ENCODE measurements at regions not wholly inside any gene's neighbourhood (a gene's known extent, or its start where the extent isn't known, plus 50 kb on each side); places are given as distances from the start of the nearest gene placed in this dataset.

GRCh38 chr6:165117806-165118205 is 191.6 kb downstream of the C6orf118 start (continued):
- TF ChIP-seq PPARA (CRISPR knock-in tag; IDR thresholded peaks at IDR 0.05; ENCODE audit: borderline replicate concordance) (no peak), CSRNP3 (CRISPR knock-in tag; IDR thresholded peaks at IDR 0.05) (no peak), ISL1 (CRISPR knock-in tag; IDR thresholded peaks at IDR 0.05) (no peak), OSR1 (CRISPR knock-in tag; IDR thresholded peaks at IDR 0.05) (no peak), TOX (CRISPR knock-in tag; IDR thresholded peaks at IDR 0.05; ENCODE audit: borderline replicate concordance) (no peak), ESRRG (CRISPR knock-in tag; IDR thresholded peaks at IDR 0.05) (no peak), BACH2 (CRISPR knock-in tag; IDR thresholded peaks at IDR 0.05; ENCODE audit: borderline replicate concordance) (no peak), GLIS3 (CRISPR knock-in tag; IDR thresholded peaks at IDR 0.05) (no peak), ZNF565 (CRISPR knock-in tag; conservative IDR thresholded peaks at IDR 0.05; ENCODE audit: low read depth) (no peak)

- ATAC-seq: no peak
- TF ChIP-seq CSRNP3 (CRISPR knock-in tag; IDR thresholded peaks at IDR 0.05) (no peak), ZNF70 (CRISPR knock-in tag; IDR thresholded peaks at IDR 0.05) (no peak), ZFP3 (CRISPR knock-in tag; IDR thresholded peaks at IDR 0.05) (no peak), POU6F1 (CRISPR knock-in tag; IDR thresholded peaks at IDR 0.05; ENCODE audit: borderline replicate concordance, low read depth) (no peak), CREB5 (CRISPR knock-in tag; IDR thresholded peaks at IDR 0.05; ENCODE audit: low read depth) (no peak), ZNF8 (CRISPR knock-in tag; IDR thresholded peaks at IDR 0.05) (no peak), CSDC2 (CRISPR knock-in tag; IDR thresholded peaks at IDR 0.05) (no peak), TCF4 (CRISPR knock-in tag; IDR thresholded peaks at IDR 0.05; ENCODE audit: borderline replicate concordance) (no peak), RARB (CRISPR knock-in tag; IDR thresholded peaks at IDR 0.05) (no peak)
These were observed 192.3 kb downstream of the C6orf118 start for GRCh38 chr6:165117121-165117520.

GRCh38 chr6:165110860-165111259 is 198.5 kb downstream of the C6orf118 start:
- no peak for TF ChIP-seq ARNTL (CRISPR knock-in tag; IDR thresholded peaks at IDR 0.05; ENCODE audit: borderline replicate concordance, low read depth)
- TF ChIP-seq CSRNP3 (CRISPR knock-in tag; IDR thresholded peaks at IDR 0.05): no peak
- TF ChIP-seq ZNF70 (CRISPR knock-in tag; IDR thresholded peaks at IDR 0.05): no peak
- no peak for TF ChIP-seq ZNF8 (CRISPR knock-in tag; IDR thresholded peaks at IDR 0.05)
- TF ChIP-seq ISL1 (CRISPR knock-in tag; IDR thresholded peaks at IDR 0.05): no peak
- no peak for TF ChIP-seq SNAI2 (CRISPR knock-in tag; IDR thresholded peaks at IDR 0.05)
- no peak for TF ChIP-seq ESRRG (CRISPR knock-in tag; IDR thresholded peaks at IDR 0.05)
- no peak for TF ChIP-seq CREB5 (CRISPR knock-in tag; IDR thresholded peaks at IDR 0.05; ENCODE audit: low read depth)
- no peak for TF ChIP-seq TCF4 (CRISPR knock-in tag; IDR thresholded peaks at IDR 0.05; ENCODE audit: borderline replicate concordance)
- TF ChIP-seq TOX (CRISPR knock-in tag; IDR thresholded peaks at IDR 0.05; ENCODE audit: borderline replicate concordance): no peak
- no peak for TF ChIP-seq ZC3H10 (CRISPR knock-in tag; IDR thresholded peaks at IDR 0.05)
- TF ChIP-seq PATZ1 (CRISPR knock-in tag; IDR thresholded peaks at IDR 0.05; ENCODE audit: borderline replicate concordance): no peak
- TF ChIP-seq ZFP3 (CRISPR knock-in tag; IDR thresholded peaks at IDR 0.05): no peak
- TF ChIP-seq RARB (CRISPR knock-in tag; IDR thresholded peaks at IDR 0.05): no peak
- TF ChIP-seq ZFP30 (CRISPR knock-in tag; IDR thresholded peaks at IDR 0.05): no peak
- no peak for TF ChIP-seq PPARA (CRISPR knock-in tag; IDR thresholded peaks at IDR 0.05; ENCODE audit: borderline replicate concordance)
- TF ChIP-seq BACH2 (CRISPR knock-in tag; IDR thresholded peaks at IDR 0.05; ENCODE audit: borderline replicate concordance): no peak
- no peak for TF ChIP-seq POU6F1 (CRISPR knock-in tag; IDR thresholded peaks at IDR 0.05; ENCODE audit: borderline replicate concordance, low read depth)
- TF ChIP-seq ZNF565 (CRISPR knock-in tag; conservative IDR thresholded peaks at IDR 0.05; ENCODE audit: low read depth): no peak
- TF ChIP-seq GLIS3 (CRISPR knock-in tag; IDR thresholded peaks at IDR 0.05): no peak
- no peak for ATAC-seq

Data from SK-N-SH treated with all-trans-retinoic acid at 6 μM for 48 hours (cell line).